ENCODE measurements at regions not wholly inside any gene's neighbourhood (a gene's known extent, or its start where the extent isn't known, plus 50 kb on each side); places are given as distances from the start of the nearest gene placed in this dataset.

- no peak for TF ChIP-seq REST (IDR thresholded peaks at IDR 0.05; ENCODE audit: low read depth)
- TF ChIP-seq POLR2A (IDR thresholded peaks at IDR 0.05; ENCODE audit: borderline replicate concordance, extremely low read depth, insufficient read depth, insufficient read length) = no peak
- TF ChIP-seq EGR1 (IDR thresholded peaks at IDR 0.05; ENCODE audit: low read depth) = no peak
- TF ChIP-seq SIN3A (IDR thresholded peaks at IDR 0.05; ENCODE audit: low read depth) = no peak
- TF ChIP-seq ZFX (IDR thresholded peaks at IDR 0.05) = no peak
- no peak for TF ChIP-seq EZH2phosphoT487 (IDR thresholded peaks at IDR 0.05; ENCODE audit: borderline replicate concordance)
- TF ChIP-seq ZBTB33 (IDR thresholded peaks at IDR 0.05; ENCODE audit: extremely low read depth, insufficient replicate concordance, low read length) = no peak
- no peak for TF ChIP-seq ELF1 (IDR thresholded peaks at IDR 0.05; ENCODE audit: borderline replicate concordance, low read depth)
- TF ChIP-seq JUND (IDR thresholded peaks at IDR 0.05) = no peak
Measured at GRCh38 chr16:73545290-73545689, 497.4 kb upstream of the ZFHX3 start (continued).

- DNase-seq (ENCODE audit: low read depth, low spot score) (no peak), ATAC-seq (no peak)
- RAD21 ChIA-PET (ENCODE audit: low non-redundant PET in 1 of 2, low total read pairs in 2 of 2, uncharacterized antibody in 2 of 2, unreplicated experiment in 2 of 2) = no interaction called here
- intact Hi-C loops (cut with micrococcal nuclease) = no loop called here
- Histone ChIP-seq H3K79me2 (ENCODE audit: insufficient read depth, low read length) (no peaks in the 10 kb centered on the region), H4K20me1 (ENCODE audit: insufficient read depth) (no peaks in the 10 kb centered on the region; the same call in 1 of the 2 replicates), H3K4me2 (ENCODE audit: low read length) (no peak overlapping the region), H3K4me1 (ENCODE audit: control insufficient read depth in 1 of 2, insufficient read depth in 2 of 2, low read length in 2 of 2) (no peaks in the 10 kb centered on the region), H3K27ac (ENCODE audit: low read depth, low read length) (no peak overlapping the region), H2AFZ (ENCODE audit: low read depth, low read length, poor library complexity, severe bottlenecking) (no peak overlapping the region), H3K36me3 (ENCODE audit: control insufficient read depth in 1 of 2, insufficient read depth in 2 of 2, low read length in 2 of 2) (no peaks in the 10 kb centered on the region), H3K27me3 (ENCODE audit: insufficient read depth, low read length) (peaks cover 60% of the 10 kb centered on the region), H3K9me3 (ENCODE audit: control insufficient read depth in 1 of 2, insufficient read depth in 1 of 2, low read depth in 1 of 2, low read length in 2 of 2) (no peaks in the 10 kb centered on the region), H3K4me3 (replicated peaks in 1 of 2; ENCODE audit: low read depth in 1 of 2, low read length in 2 of 2) (no peak overlapping the region), H3K9ac (ENCODE audit: low read length) (no peak overlapping the region), H3K9me2 (ENCODE audit: insufficient read depth) (no peaks in the 10 kb centered on the region)
- POLR2A ChIA-PET = no interaction called here
- BruUV-seq (replicated peaks) = no TSS peak
- CTCF ChIA-PET = no interaction called here
- TF ChIP-seq CBX3 (IDR thresholded peaks at IDR 0.05; ENCODE audit: low read depth) (no peak), SP1 (IDR thresholded peaks at IDR 0.05; ENCODE audit: low read depth) (no peak), CTCF (IDR thresholded peaks at IDR 0.05 in 2 of 3, conservative IDR thresholded peaks at IDR 0.05 in 1 of 3; ENCODE audit: borderline replicate concordance in 1 of 3, insufficient read depth in 1 of 3, low read depth in 2 of 3, low read length in 2 of 3) (no peak), REST (IDR thresholded peaks at IDR 0.05; ENCODE audit: low read depth) (no peak), RAD21 (IDR thresholded peaks at IDR 0.05; ENCODE audit: low read depth) (no peak), ZNF274 (IDR thresholded peaks at IDR 0.05; ENCODE audit: low read depth, low read length) (no peak)
Measured at GRCh38 chr16:73544826-73545225, 496.9 kb upstream of the ZFHX3 start.
